Ascending aorta (tissue), 2 donors: ENCODE measurements at regions not wholly inside any gene's neighbourhood (a gene's known extent, or its start where the extent isn't known, plus 50 kb on each side); places are given as distances from the start of the nearest gene placed in this dataset.

ENCODE experiments used
- DNase-seq, 2 donors: peaks; one replicate each; pipeline ENCODE4 v3.0.0-alpha.2; 2019; ENCODE audit warnings: low spot score in 2 of 2
- H3K27ac ChIP-seq, 2 donors: fragments of 200-600 bp; sonication (generic); one replicate each; pipeline ENCODE4 v1.5.1; 2016 to 2017; ENCODE audit warnings: mild to moderate bottlenecking in 1 of 2
- H3K27me3 ChIP-seq: fragments of 200-600 bp; sonication (generic); one replicate; pipeline ENCODE4 v1.5.1; 2017
- H3K36me3 ChIP-seq, 2 donors: fragments of 200-600 bp; sonication (generic); one replicate each; pipeline ENCODE4 v1.5.1; 2016
- H3K4me1 ChIP-seq, 2 donors: fragments of 200-600 bp; sonication (generic); one replicate each; pipeline ENCODE4 v1.5.1; 2016 to 2017; ENCODE audit warnings: mild to moderate bottlenecking in 1 of 2
- H3K4me3 ChIP-seq, 2 donors: fragments of 200-600 bp; sonication (generic); one replicate each; pipeline ENCODE4 v1.5.1; 2016 to 2017; ENCODE audit warnings: mild to moderate bottlenecking in 1 of 2
- H3K9me3 ChIP-seq, 2 donors: fragments of 200-600 bp; sonication (generic); one replicate each; pipeline ENCODE4 v1.5.1; 2016
- intact Hi-C: fragments of 100-400 bp; cut with DNase I; formaldehyde crosslinking; loops from one replicate; pipeline ENCODE4 v1.15.1; 2023
- TF ChIP-seq, protein P1 (sequence below), 3 experiments: fragments of 200-600 bp in 2 of 3; fragments of 450-650 bp in 1 of 3; sonication (generic) in 2 of 3; IDR thresholded peaks; one replicate each; pipeline ENCODE4 v1.5.1; 2016 to 2019; ENCODE audit warnings: antibody characterized with exemption in 3 of 3, mild to moderate bottlenecking in 1 of 3, moderate library complexity in 1 of 3

DNA sequence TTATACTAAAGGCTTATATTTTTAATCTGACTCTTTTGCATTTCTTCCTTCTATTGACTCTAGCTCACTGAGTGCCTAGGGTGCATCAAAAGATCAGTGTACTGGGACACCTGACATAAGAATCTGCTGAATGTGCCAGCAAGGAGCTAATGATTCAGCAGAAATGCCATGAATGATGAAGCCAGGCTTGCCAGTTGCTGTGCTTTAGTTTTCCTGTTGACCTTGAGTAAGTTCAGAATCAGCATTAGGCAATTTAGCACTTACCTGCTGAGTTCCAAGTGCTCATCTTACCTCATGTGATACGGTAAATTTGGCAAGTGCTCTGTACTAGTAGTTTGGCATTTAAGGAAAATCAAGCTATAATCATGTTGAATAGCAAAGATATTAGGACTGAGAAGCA is 523.2 kb upstream of the B3GALT2 start:
- H3K27me3 ChIP-seq: no peaks in the 10 kb centered on the region
- no peak for DNase-seq
- TF ChIP-seq, protein P1, sequence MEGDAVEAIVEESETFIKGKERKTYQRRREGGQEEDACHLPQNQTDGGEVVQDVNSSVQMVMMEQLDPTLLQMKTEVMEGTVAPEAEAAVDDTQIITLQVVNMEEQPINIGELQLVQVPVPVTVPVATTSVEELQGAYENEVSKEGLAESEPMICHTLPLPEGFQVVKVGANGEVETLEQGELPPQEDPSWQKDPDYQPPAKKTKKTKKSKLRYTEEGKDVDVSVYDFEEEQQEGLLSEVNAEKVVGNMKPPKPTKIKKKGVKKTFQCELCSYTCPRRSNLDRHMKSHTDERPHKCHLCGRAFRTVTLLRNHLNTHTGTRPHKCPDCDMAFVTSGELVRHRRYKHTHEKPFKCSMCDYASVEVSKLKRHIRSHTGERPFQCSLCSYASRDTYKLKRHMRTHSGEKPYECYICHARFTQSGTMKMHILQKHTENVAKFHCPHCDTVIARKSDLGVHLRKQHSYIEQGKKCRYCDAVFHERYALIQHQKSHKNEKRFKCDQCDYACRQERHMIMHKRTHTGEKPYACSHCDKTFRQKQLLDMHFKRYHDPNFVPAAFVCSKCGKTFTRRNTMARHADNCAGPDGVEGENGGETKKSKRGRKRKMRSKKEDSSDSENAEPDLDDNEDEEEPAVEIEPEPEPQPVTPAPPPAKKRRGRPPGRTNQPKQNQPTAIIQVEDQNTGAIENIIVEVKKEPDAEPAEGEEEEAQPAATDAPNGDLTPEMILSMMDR (IDR thresholded peaks at IDR 0.05): no peak
- no peaks in the 10 kb centered on the region for H3K36me3 ChIP-seq
- H3K9me3 ChIP-seq: no peaks in the 10 kb centered on the region
- H3K4me1 ChIP-seq: no peaks in the 10 kb centered on the region
- H3K4me3 ChIP-seq: no peak overlapping the region
- intact Hi-C loops: no loop called here
- no peak overlapping the region for H3K27ac ChIP-seq

GRCh38 chr1:193707271-193708021 is 521.0 kb upstream of the B3GALT2 start:
- H3K27ac ChIP-seq: no peak overlapping the region
- intact Hi-C loops: no loop called here
- TF ChIP-seq, protein P1 (IDR thresholded peaks at IDR 0.05): no peak
- H3K9me3 ChIP-seq: no peaks in the 10 kb centered on the region
- no peak for DNase-seq
- H3K4me1 ChIP-seq: no peaks in the 10 kb centered on the region
- H3K27me3 ChIP-seq: no peaks in the 10 kb centered on the region
- H3K36me3 ChIP-seq: no peaks in the 10 kb centered on the region
- no peak overlapping the region for H3K4me3 ChIP-seq

- Histone ChIP-seq H3K27me3 (no peaks in the 10 kb centered on the region), H3K9me3 (no peaks in the 10 kb centered on the region), H3K4me1 (no peaks in the 10 kb centered on the region), H3K4me3 (no peak overlapping the region), H3K36me3 (no peaks in the 10 kb centered on the region), H3K27ac (no peak overlapping the region)
- DNase-seq: no peak
- intact Hi-C loops: no loop called here
- TF ChIP-seq, protein P1 (IDR thresholded peaks at IDR 0.05): no peak
Observed at GRCh38 chr1:193706766-193707165, 520.4 kb upstream of the B3GALT2 start.

DNA sequence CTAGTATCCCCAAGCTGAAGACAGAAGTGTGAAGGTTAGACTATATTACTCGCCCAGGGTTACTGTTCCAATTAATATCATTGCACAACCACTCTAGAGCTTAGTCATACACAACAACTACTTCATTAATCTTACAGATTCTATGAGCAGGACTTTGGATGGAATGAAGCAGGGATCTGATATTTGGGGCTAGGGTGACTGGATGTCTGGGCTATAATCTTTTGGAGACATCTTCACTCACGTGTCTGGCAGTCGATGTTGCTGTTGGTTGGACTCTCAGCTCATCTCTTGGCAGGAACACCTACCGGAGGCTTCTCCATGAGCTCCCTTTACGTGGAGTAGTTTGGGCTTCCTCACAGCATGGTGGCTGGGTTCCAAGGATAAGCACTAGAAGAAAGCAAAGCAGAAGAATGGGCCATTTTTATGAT is 519.2 kb upstream of the B3GALT2 start:
- Histone ChIP-seq H3K36me3 (no peaks in the 10 kb centered on the region), H3K4me3 (no peak overlapping the region), H3K4me1 (no peaks in the 10 kb centered on the region), H3K9me3 (no peaks in the 10 kb centered on the region), H3K27ac (no peak overlapping the region), H3K27me3 (no peaks in the 10 kb centered on the region)
- DNase-seq: no peak
- intact Hi-C loops: no loop called here
- TF ChIP-seq, protein P1 (IDR thresholded peaks at IDR 0.05): no peak

- H3K27ac ChIP-seq: no peak overlapping the region
- no peaks in the 10 kb centered on the region for H3K27me3 ChIP-seq
- DNase-seq: no peak
- TF ChIP-seq, protein P1 (IDR thresholded peaks at IDR 0.05): no peak
- H3K4me3 ChIP-seq: no peak overlapping the region
- intact Hi-C loops: no loop called here
- no peaks in the 10 kb centered on the region for H3K9me3 ChIP-seq
- H3K36me3 ChIP-seq: no peaks in the 10 kb centered on the region
- no peaks in the 10 kb centered on the region for H3K4me1 ChIP-seq
Observed at GRCh38 chr1:193703655-193704054, 517.2 kb upstream of the B3GALT2 start.
